Activated naive CD4-positive, alpha-beta T cell treated with anti-CD3 and anti-CD28 coated beads, Interleukin-2, amount 50 U/mL, for 24 hours (primary cell): ENCODE measurements at regions not wholly inside any gene's neighbourhood (a gene's known extent, or its start where the extent isn't known, plus 50 kb on each side); places are given as distances from the start of the nearest gene placed in this dataset.
"Not testable (repeated sequence)": the region's sequence is repeated elsewhere in the genome, so short reads cannot be mapped to it uniquely, and the experiment has no call there.

Experiments used
- H3K27ac Mint-ChIP-seq: one replicate; pipeline ENCODE4 v1.8.0; 2021; ENCODE audit warnings: mild to moderate bottlenecking, mixed read lengths
- H3K27me3 Mint-ChIP-seq: one replicate; pipeline ENCODE4 v1.8.0; 2021; ENCODE audit warnings: mixed read lengths
- H3K36me3 Mint-ChIP-seq: one replicate; pipeline ENCODE4 v1.8.0; 2021; ENCODE audit warnings: mixed read lengths
- H3K4me1 Mint-ChIP-seq: one replicate; pipeline ENCODE4 v1.8.0; 2021; ENCODE audit warnings: mixed read lengths
- H3K4me3 Mint-ChIP-seq: one replicate; pipeline ENCODE4 v1.8.0; 2021; ENCODE audit warnings: mild to moderate bottlenecking, mixed read lengths
- H3K9me3 Mint-ChIP-seq: one replicate; pipeline ENCODE4 v1.8.0; 2021; ENCODE audit warnings: mixed read lengths

GRCh38 chr2:16063251-16063850 is 123.0 kb downstream of the MYCN start:
- Mint-ChIP-seq H3K4me1 (no peaks in the 10 kb centered on the region), H3K27ac (no peak overlapping the region), H3K4me3 (no peak overlapping the region), H3K27me3 (peaks cover 1% of the 10 kb centered on the region), H3K9me3 (no peaks in the 10 kb centered on the region), H3K36me3 (no peaks in the 10 kb centered on the region)

- Mint-ChIP-seq H3K27ac (no peak overlapping the region), H3K9me3 (no peaks in the 10 kb centered on the region), H3K27me3 (peaks cover 1% of the 10 kb centered on the region), H3K4me1 (no peaks in the 10 kb centered on the region), H3K36me3 (no peaks in the 10 kb centered on the region), H3K4me3 (no peak overlapping the region)
Measured at GRCh38 chr2:16062471-16063250, 122.3 kb downstream of the MYCN start.

- H3K4me3 Mint-ChIP-seq, result no peak overlapping the region
- no peak overlapping the region for H3K27ac Mint-ChIP-seq
- peaks cover 1% of the 10 kb centered on the region for H3K27me3 Mint-ChIP-seq
- no peaks in the 10 kb centered on the region for H3K4me1 Mint-ChIP-seq
- no peaks in the 10 kb centered on the region for H3K9me3 Mint-ChIP-seq
- no peaks in the 10 kb centered on the region for H3K36me3 Mint-ChIP-seq
Measured at GRCh38 chr2:16061441-16062217, 121.3 kb downstream of the MYCN start.

- Mint-ChIP-seq H3K4me1 (peaks cover 3% of the 10 kb centered on the region), H3K36me3 (no peaks in the 10 kb centered on the region), H3K4me3 (no peak overlapping the region), H3K27ac (no peak overlapping the region), H3K27me3 (peaks cover 1% of the 10 kb centered on the region), H3K9me3 (no peaks in the 10 kb centered on the region)
Measured at GRCh38 chr2:16060936-16061338, 120.6 kb downstream of the MYCN start.

GRCh38 chr2:16060125-16060935 is 120.0 kb downstream of the MYCN start:
- Mint-ChIP-seq H3K9me3 (no peaks in the 10 kb centered on the region), H3K36me3 (no peaks in the 10 kb centered on the region), H3K4me1 (peaks cover 3% of the 10 kb centered on the region), H3K4me3 (no peak overlapping the region), H3K27ac (no peak overlapping the region), H3K27me3 (peaks cover 1% of the 10 kb centered on the region)

- H3K27ac Mint-ChIP-seq, result no peak overlapping the region
- no peak overlapping the region for H3K4me3 Mint-ChIP-seq
- H3K36me3 Mint-ChIP-seq, result no peaks in the 10 kb centered on the region
- peaks cover 3% of the 10 kb centered on the region for H3K4me1 Mint-ChIP-seq
- peaks cover 1% of the 10 kb centered on the region for H3K27me3 Mint-ChIP-seq
- H3K9me3 Mint-ChIP-seq, result no peaks in the 10 kb centered on the region
Measured at GRCh38 chr2:16059393-16060016, 119.2 kb downstream of the MYCN start.

- Mint-ChIP-seq H3K4me3 (no peak overlapping the region), H3K27ac (no peak overlapping the region)
Measured at GRCh38 chr2:16058747-16059358, 118.5 kb downstream of the MYCN start.

GRCh38 chr2:16058256-16058655 is 117.9 kb downstream of the MYCN start:
- Mint-ChIP-seq H3K9me3 (no peaks in the 10 kb centered on the region), H3K27ac (no peak overlapping the region), H3K4me3 (no peak overlapping the region), H3K36me3 (no peaks in the 10 kb centered on the region), H3K27me3 (peaks cover 1% of the 10 kb centered on the region), H3K4me1 (peaks cover 3% of the 10 kb centered on the region)

More at GRCh38 chr2:16058747-16059358, 118.5 kb downstream of the MYCN start:
- H3K27me3 Mint-ChIP-seq, result peaks cover 1% of the 10 kb centered on the region
- H3K36me3 Mint-ChIP-seq, result no peaks in the 10 kb centered on the region
- H3K4me1 Mint-ChIP-seq, result peaks cover 3% of the 10 kb centered on the region
- H3K9me3 Mint-ChIP-seq, result no peaks in the 10 kb centered on the region

- Mint-ChIP-seq H3K27me3 (peaks cover 1% of the 10 kb centered on the region), H3K27ac (no peak overlapping the region)
Measured at GRCh38 chr2:16057661-16058060, 117.3 kb downstream of the MYCN start.

GRCh38 chr2:16055848-16056580 is 115.7 kb downstream of the MYCN start:
- Mint-ChIP-seq H3K27ac (no peak overlapping the region), H3K4me1 (peaks cover 3% of the 10 kb centered on the region), H3K27me3 (peaks cover 1% of the 10 kb centered on the region), H3K9me3 (no peaks in the 10 kb centered on the region), H3K4me3 (no peak overlapping the region), H3K36me3 (no peaks in the 10 kb centered on the region)

More at GRCh38 chr2:16057661-16058060, 117.3 kb downstream of the MYCN start:
- Mint-ChIP-seq H3K4me3 (no peak overlapping the region), H3K36me3 (no peaks in the 10 kb centered on the region), H3K9me3 (no peaks in the 10 kb centered on the region), H3K4me1 (peaks cover 3% of the 10 kb centered on the region)

GRCh38 chr2:16053437-16054257 is 113.3 kb downstream of the MYCN start:
- Mint-ChIP-seq H3K27me3 (no peaks in the 10 kb centered on the region), H3K4me1 (peaks cover 3% of the 10 kb centered on the region), H3K27ac (no peak overlapping the region), H3K36me3 (no peaks in the 10 kb centered on the region), H3K4me3 (no peak overlapping the region), H3K9me3 (no peaks in the 10 kb centered on the region)

GRCh38 chr2:16052571-16053052 is 112.3 kb downstream of the MYCN start:
- H3K9me3 Mint-ChIP-seq, H3K4me1 Mint-ChIP-seq, H3K4me3 Mint-ChIP-seq, H3K27ac Mint-ChIP-seq, H3K36me3 Mint-ChIP-seq, H3K27me3 Mint-ChIP-seq: not testable (repeated sequence)

- H3K9me3 Mint-ChIP-seq, result no peaks in the 10 kb centered on the region
- peaks cover 3% of the 10 kb centered on the region for H3K4me1 Mint-ChIP-seq
- no peaks in the 10 kb centered on the region for H3K36me3 Mint-ChIP-seq
- H3K27ac Mint-ChIP-seq, result no peak overlapping the region
- no peak overlapping the region for H3K4me3 Mint-ChIP-seq
- H3K27me3 Mint-ChIP-seq, result no peaks in the 10 kb centered on the region
Measured at GRCh38 chr2:16051841-16052564, 111.7 kb downstream of the MYCN start.
